CD4-positive, alpha-beta T cell treated with Interleukin-4 for 1 hour (primary cell): ENCODE measurements at regions not wholly inside any gene's neighbourhood (a gene's known extent, or its start where the extent isn't known, plus 50 kb on each side); places are given as distances from the start of the nearest gene placed in this dataset.
A peak's percentile ranks its signal among the peaks of the same experiment; 100 is the strongest.
"Not testable (repeated sequence)": the region's sequence is repeated elsewhere in the genome, so short reads cannot be mapped to it uniquely, and the experiment has no call there.

Source experiments
- DNase-seq, 2 donors: peaks; one replicate each; pipeline ENCODE4 v3.0.0-alpha.2; 2020 to 2022

DNA sequence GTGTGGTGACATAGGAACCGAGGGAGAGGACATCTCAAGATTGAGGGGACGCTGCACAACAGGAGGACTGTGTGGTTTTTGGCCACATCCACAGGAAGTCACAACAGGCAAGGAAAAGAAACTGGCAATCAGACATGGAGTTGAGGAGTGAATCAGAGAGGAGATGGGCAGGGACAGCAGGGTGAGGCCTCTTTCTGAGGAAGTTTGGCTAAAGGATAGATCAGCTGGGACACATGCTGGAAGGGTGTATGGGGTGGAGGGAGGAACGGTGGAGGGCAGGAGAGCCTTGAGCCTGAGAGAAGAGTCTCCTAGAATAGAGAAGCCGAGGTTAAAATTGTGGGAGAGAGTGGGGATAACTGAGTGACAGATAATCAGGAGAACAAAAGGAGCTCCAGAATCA, 75.1 kb upstream of the CIDEA start:
- not testable (repeated sequence) for DNase-seq

DNA sequence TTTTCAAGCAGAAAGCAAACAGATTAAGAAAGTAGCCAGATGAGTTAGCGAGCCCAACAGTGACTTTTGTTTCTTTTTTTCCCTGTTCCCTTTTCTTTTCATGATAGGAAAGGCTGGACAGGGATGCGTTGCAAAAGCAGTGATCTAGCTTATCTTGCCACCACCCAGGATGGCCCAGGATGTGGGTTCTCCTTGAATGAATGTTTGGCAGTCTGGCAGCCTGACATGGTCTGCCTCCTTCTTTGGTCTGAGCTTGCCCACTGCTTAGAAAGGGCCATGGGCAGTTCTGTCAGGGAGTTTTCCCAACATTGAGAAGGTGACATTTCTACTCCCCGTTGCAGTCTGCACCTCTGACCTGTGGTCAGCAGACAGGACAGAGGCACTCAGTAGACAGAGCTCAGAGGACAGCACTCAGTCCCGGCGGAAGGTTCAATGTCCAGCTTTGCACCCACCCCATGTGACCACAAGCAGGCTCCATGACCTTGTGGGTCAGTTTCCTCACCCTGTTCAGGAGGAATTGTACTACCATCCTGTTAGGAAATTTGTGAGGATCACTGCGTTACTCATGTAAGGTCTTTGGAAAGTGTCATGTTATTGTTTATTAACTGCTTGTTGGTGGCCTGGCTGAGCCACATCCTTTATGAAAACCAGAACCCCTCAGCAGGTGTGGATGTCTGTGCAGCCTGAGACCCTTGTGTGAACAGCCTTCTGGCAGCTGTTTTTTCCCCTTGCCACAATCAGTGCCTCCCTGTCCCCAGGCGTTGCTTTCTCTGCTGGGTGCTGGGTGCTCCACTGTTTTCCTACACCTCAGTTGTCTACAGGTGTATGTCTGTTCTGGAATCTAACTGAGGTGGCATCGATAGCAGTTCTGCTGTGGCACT, 74.2 kb upstream of the CIDEA start:
- DNase-seq = not testable (repeated sequence)

DNA sequence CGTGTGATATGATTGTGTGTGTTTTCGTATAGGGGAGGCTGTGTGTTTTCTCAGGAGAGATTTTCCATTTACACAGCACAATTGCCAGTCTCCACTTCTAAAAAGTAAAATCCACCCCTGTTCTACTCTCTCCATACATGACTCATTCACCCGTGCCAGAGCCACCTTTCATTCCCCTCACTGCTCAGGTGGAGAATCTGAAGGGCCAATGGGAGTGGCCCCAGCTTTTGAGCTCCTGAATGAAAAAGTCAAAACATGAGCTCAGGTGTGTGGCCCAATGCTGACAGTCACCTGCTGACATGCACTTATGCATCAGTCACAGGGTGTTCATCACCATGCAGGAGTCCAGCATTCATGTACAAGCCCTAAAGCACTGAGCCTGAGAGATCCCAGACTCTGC, 55.4 kb upstream of the CIDEA start:
- not testable (repeated sequence) for DNase-seq

DNA sequence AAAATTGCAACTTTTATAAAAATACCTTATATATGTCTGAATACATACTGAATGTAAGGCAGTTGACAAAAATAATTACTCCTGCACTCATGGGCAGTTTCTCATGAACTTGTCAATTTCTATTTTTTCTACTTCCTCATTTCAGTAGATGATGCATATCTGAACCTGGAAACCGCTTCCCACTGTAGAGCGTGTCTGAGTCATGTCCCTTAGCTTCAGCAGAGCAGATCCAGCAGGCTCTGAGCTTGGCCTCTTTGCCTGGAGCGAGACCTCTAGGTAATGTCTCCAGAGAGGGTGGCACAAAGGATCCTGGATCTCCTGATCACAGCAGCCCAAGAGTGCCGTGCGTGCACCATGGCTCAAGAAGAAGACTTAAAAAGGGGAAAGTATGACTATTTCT, 54.0 kb upstream of the CIDEA start:
- peak in 1 of 2 donors; percentile 14 for DNase-seq
